ENCODE measurements at regions not wholly inside any gene's neighbourhood (a gene's known extent, or its start where the extent isn't known, plus 50 kb on each side); places are given as distances from the start of the nearest gene placed in this dataset.

DNA sequence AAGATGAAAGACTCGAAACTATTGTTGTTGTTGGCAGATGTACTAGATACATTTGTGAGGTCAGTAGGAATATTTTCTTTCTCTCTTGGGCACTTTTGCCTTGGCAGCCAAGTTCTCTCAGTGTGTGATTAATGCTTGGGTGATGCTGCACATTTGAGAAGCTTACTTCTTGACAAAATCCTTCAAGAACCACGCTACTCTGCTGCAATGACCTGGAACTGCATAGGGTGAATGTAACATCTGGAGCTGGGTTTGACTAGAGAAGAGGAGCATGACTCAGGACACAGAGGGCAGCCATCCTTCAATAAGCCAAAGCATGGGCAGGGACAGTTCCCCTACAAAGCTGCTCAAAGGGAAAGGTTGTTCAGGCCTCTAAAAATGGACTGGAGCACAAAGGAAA, 75.5 kb upstream of the PUM3 start:
- no peak for DNase-seq (ENCODE audit: low spot score)

GRCh38 chr9:2916382-2916985, 72.6 kb upstream of the PUM3 start:
- no peak for DNase-seq (ENCODE audit: low spot score)

DNA sequence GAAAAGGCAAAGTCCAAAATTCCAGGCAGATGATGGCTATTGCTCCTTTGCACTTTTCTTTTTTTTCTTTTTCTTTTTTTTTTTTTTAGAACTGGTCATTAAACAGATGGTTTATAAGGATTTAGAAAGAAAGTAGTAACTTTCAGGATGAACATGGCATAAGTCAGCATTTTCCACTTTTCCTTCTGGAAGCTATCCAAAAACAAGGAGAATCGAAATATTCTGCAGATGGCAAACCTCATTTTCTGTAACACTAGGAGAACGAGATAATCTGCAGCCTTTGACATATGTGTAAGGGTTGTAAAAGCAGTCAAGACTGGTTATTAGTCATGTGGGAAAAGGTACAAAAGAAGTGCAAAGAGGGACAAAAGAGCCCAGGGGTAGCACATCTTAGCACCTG, 69.1 kb upstream of the PUM3 start:
- DNase-seq (ENCODE audit: low spot score): no peak

DNA sequence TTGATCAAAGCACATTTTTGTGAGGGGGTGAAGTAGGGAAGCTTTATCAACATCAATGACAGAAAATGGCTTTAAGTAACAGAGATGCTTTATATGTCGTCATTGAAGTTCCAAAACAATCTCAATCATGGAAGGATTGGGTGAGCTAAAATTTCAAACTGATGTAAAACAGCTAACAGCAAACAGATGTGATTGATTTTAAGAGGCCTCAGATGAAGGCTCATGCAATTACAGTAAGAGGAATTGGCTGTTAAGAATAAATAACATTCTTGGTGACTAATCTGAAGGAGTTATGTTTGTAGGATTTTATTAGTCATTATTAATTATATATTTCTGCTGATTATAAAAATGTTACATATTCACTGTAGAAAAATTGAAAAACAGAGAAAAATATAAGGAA, 63.5 kb upstream of the PUM3 start:
- no peak for DNase-seq (ENCODE audit: low spot score)

DNA sequence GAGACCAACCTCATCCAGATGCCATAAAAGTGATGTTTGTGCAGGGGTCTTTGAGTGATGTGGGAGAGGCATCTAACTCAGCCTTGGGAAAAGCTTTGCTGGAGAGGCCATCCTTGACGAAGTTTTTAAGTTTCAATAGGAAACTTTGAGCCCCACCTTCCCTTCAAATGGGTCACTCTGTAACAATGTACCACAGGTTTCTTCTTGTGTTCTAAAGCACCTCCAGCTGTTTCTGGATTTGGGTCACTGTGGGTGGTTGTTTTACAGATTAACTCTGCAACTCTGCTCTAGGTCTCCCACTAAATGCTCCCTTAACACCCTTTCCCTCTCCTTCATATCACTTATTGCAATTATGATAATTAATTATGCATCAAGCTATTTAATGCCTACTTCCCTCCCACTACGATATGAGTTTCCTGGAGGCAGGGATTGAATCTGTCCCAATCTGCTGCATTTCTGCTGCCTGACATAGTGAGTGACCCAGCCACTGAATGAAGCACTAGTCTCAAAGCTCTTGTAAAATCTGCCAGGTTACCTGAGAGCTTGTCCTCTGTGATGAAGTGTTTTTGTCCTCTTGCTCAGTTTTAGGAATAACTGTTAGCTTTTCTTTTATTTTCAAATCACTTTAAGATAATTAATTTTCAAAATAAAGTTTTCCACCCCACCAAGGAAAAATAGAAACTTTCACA, 60.5 kb upstream of the PUM3 start:
- DNase-seq (ENCODE audit: low spot score): no peak
